Kidney (tissue), 13 donors: ENCODE measurements at regions not wholly inside any gene's neighbourhood (a gene's known extent, or its start where the extent isn't known, plus 50 kb on each side); places are given as distances from the start of the nearest gene placed in this dataset.

Experiments used
- DNase-seq, 5 donors: peaks; one replicate each; pipeline ENCODE4 v3.0.0-alpha.2; 2013 to 2020
- FAIRE-seq: peaks from 2 replicates; lab custom pipeline; 2012; peaks lifted over from hg19 to GRCh38; lab: Jason Lieb, UNC
- H3K27ac ChIP-seq, 2 donors: one replicate each; pipeline ENCODE4 v1.7.0; 2013; ENCODE audit warnings: low read depth in 2 of 2, low read length in 2 of 2, inconsistent platforms in 1 of 2
- H3K27me3 ChIP-seq: one replicate; pipeline ENCODE4 v1.7.1; 2013; ENCODE audit warnings: low read length, inconsistent platforms; ENCODE audit not compliant: control insufficient read depth, insufficient read depth
- H3K36me3 ChIP-seq, 3 donors: one replicate each; pipeline versions ENCODE4 v1.7.0 to v1.7.1; 2013; ENCODE audit warnings: low read length in 3 of 3, control low read depth in 1 of 3, inconsistent platforms in 1 of 3; ENCODE audit not compliant: insufficient read depth in 3 of 3, control insufficient read depth in 2 of 3
- H3K4me1 ChIP-seq, 3 donors: one replicate each; pipeline versions ENCODE4 v1.7.0 to v1.7.1; 2013; ENCODE audit warnings: low read length in 3 of 3, inconsistent platforms in 1 of 3, low read depth in 1 of 3; ENCODE audit not compliant: control insufficient read depth in 2 of 3, insufficient read depth in 2 of 3
- H3K4me3 ChIP-seq, 3 donors: one replicate each; pipeline versions ENCODE4 v1.7.0 to v1.8.1; 2013; ENCODE audit warnings: low read length in 3 of 3, control low read depth in 1 of 3, inconsistent platforms in 1 of 3
- H3K9ac ChIP-seq, 3 donors: one replicate each; pipeline versions ENCODE4 v1.7.0 to v1.7.1; 2013; ENCODE audit warnings: low read length in 3 of 3, control low read depth in 1 of 3, inconsistent platforms in 1 of 3
- H3K9me3 ChIP-seq, 3 donors: one replicate each; pipeline versions ENCODE4 v1.7.0 to v1.7.1; 2013; ENCODE audit warnings: low read length in 3 of 3, control low read depth in 1 of 3, inconsistent platforms in 1 of 3; ENCODE audit not compliant: control insufficient read depth in 2 of 3, insufficient read depth in 1 of 3
- intact Hi-C: fragments of 100-400 bp; cut with DNase I; formaldehyde crosslinking; loops from one replicate; pipeline ENCODE4 v1.11.1; 2022
- TF ChIP-seq, protein P1 (sequence below): IDR thresholded peaks from 3 replicates; pipeline ENCODE4 v1.5.1; 2012; ENCODE audit warnings: mild to moderate bottlenecking, moderate library complexity, borderline replicate concordance; ENCODE audit not compliant: insufficient read depth; ENCODE audit errors: extremely low read depth
- donor health status: control.
- donor health status: control.
- donor health status: control.
- donor health status: control.
- donor health status: control.
- donor health status: DM: yes; HTN: yes; CAD: no.
- donor health status: Normal renal cell carcinoma (clear cell type).

GRCh38 chr2:18084376-18084775 lies 205.9 kb downstream of the KCNS3 start:
- no peak overlapping the region for H3K27ac ChIP-seq
- H3K27me3 ChIP-seq, result no peaks in the 10 kb centered on the region
- TF ChIP-seq, protein P1, sequence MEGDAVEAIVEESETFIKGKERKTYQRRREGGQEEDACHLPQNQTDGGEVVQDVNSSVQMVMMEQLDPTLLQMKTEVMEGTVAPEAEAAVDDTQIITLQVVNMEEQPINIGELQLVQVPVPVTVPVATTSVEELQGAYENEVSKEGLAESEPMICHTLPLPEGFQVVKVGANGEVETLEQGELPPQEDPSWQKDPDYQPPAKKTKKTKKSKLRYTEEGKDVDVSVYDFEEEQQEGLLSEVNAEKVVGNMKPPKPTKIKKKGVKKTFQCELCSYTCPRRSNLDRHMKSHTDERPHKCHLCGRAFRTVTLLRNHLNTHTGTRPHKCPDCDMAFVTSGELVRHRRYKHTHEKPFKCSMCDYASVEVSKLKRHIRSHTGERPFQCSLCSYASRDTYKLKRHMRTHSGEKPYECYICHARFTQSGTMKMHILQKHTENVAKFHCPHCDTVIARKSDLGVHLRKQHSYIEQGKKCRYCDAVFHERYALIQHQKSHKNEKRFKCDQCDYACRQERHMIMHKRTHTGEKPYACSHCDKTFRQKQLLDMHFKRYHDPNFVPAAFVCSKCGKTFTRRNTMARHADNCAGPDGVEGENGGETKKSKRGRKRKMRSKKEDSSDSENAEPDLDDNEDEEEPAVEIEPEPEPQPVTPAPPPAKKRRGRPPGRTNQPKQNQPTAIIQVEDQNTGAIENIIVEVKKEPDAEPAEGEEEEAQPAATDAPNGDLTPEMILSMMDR, result no peak
- H3K9me3 ChIP-seq, result no peaks in the 10 kb centered on the region
- intact Hi-C loops, result no loop called here
- no peaks in the 10 kb centered on the region for H3K4me1 ChIP-seq
- H3K36me3 ChIP-seq, result no peaks in the 10 kb centered on the region
- H3K9ac ChIP-seq, result no peak overlapping the region
- H3K4me3 ChIP-seq, result no peak overlapping the region
- DNase-seq, result no peak
- no peak for FAIRE-seq

DNA sequence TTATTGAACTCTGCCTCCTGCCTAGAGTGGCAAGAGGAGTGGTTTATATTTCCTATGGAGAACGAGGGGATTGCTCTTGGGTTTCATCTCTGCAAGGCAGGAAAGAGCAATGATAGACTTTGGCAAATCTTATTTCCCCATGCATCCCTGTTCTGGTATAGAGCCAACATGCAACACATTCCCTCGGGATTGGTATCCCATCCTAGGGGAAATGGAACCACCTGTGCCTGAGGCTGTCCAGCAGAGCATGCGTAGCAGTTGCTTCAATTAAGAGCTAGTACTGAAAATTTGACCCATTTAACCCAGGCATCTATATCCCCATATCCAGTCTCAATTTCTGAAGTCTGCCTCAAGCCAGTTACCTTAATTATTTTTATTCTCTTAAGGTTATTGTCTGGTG lies 205.3 kb downstream of the KCNS3 start:
- Histone ChIP-seq H3K4me1 (no peaks in the 10 kb centered on the region), H3K9ac (no peak overlapping the region), H3K27me3 (no peaks in the 10 kb centered on the region), H3K27ac (no peak overlapping the region), H3K36me3 (no peaks in the 10 kb centered on the region), H3K4me3 (no peak overlapping the region), H3K9me3 (no peaks in the 10 kb centered on the region)
- intact Hi-C loops, result no loop called here
- TF ChIP-seq, protein P1, result no peak
- no peak for FAIRE-seq
- DNase-seq, result no peak

DNA sequence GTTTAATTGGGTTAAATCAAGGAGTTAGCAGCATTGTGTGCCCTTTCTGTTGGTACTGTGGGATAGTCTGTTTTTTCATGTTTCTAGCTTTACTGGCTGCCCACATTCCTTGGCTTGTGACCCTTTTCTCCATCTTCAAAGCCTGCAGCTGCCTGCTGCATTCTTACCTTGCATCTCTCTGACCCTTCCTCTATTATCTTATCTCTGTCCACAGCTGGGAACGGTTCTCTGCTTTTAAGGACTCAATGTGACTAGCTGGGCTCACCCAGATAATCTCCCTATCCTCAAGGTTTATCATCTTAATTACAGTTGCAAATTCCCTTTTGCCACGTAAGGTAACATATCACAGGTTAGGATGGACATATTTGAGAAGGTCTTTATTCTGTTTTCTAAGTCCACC lies 199.7 kb downstream of the KCNS3 start:
- Histone ChIP-seq H3K36me3 (no peaks in the 10 kb centered on the region), H3K4me1 (no peaks in the 10 kb centered on the region), H3K27ac (no peak overlapping the region), H3K9ac (no peak overlapping the region), H3K4me3 (no peak overlapping the region), H3K9me3 (no peaks in the 10 kb centered on the region), H3K27me3 (no peaks in the 10 kb centered on the region)
- intact Hi-C loops, result no loop called here
- no peak for FAIRE-seq
- DNase-seq, result no peak
- TF ChIP-seq, protein P1, result no peak

DNA sequence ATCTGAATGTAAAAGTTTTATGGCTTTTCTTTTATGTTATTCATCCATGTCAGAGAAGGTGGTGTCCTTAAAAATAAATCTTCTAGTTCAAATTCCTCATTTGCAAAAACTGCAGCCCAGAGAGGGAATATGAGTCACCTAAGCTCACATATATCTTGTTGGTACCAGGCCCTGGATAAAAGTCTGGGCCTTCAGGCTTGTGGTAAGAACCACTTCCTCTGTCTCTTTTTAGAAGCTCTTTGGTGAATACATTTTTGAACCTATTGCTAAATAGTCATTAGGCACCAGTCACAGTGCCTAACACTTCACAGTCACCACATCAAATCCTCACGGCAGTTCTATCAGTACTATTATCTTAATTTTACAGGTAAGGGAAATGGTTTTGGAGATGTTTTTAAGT lies 199.2 kb downstream of the KCNS3 start:
- FAIRE-seq, result no peak
- no peak overlapping the region for H3K9ac ChIP-seq
- no peak overlapping the region for H3K4me3 ChIP-seq

More for the DNA sequence above, 199.2 kb downstream of the KCNS3 start:
- DNase-seq, result no peak
- Histone ChIP-seq H3K36me3 (no peaks in the 10 kb centered on the region), H3K9me3 (no peaks in the 10 kb centered on the region), H3K27ac (no peak overlapping the region), H3K27me3 (no peaks in the 10 kb centered on the region), H3K4me1 (no peaks in the 10 kb centered on the region)
- TF ChIP-seq, protein P1, result no peak
- intact Hi-C loops, result no loop called here
